ENCODE measurements at regions not wholly inside any gene's neighbourhood (a gene's known extent, or its start where the extent isn't known, plus 50 kb on each side); places are given as distances from the start of the nearest gene placed in this dataset.

DNA sequence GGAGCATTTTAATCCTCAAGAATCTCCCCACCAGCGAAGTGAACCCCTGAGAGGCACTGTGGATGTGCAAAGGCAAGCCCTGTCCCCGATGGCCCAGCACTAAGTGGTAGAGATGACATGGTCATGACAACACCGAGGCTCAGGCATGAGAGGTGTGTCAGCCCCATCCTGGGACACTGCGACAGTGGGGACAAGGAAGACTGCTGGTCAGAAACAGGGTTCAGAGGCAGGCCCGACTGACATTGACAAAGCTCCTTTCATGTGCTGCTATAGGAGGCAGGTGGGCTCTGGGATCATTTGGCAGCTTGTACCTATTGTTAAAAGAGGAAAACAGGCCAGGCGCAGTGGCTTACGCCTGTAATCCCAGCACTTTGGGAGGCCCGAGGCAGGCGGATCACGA, 54.3 kb upstream of the MYEOV start:
- 97% methylated on average over 5 of the region's 10 CpGs for WGBS (ENCODE audit: insufficient coverage)
- intact Hi-C loops (cut with micrococcal nuclease), result no loop called here
- no peak for DNase-seq

DNA sequence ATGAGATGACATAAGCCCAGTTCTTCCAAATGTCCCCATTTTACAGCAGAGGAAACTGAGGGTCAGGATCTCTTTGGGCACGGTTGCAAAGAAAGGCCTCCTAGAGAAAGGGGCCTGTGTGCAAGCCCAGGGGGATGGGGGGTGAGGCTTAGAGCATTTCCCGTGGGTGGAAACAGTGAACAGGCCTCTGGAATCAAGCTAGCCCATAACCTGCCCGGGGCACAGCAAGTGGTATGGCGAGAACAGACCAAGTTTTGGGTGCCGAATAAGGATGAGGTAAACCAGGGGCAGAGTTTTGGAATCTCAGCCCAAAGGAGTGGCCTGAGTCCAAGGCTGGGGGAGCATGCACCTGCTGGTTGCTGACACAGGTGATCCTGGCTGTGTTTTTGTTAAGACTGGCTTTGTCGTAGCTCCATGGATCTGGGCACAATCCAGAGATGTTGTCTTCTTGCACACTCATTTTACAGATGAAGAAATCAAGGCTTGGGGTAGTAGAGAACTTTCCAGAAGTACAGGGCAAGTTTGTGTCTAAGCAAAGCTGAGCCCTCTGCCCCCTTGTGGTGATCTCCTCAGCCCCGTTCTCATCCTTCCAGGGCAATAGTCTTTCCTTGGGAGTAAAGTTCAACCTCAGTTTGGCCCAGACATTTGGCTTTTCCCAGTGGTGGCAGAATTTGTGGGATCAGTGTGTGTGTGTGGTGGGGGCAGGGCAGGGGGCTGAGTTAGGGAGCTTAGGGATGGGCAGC, 53.5 kb upstream of the MYEOV start:
- Histone ChIP-seq H3K79me2 (ENCODE audit: insufficient read depth, low read length) (no peaks in the 10 kb centered on the region), H3K27me3 (ENCODE audit: control insufficient read depth in 2 of 2, insufficient read depth in 2 of 2, low read length in 2 of 2) (no peaks in the 10 kb centered on the region), H3K27ac (ENCODE audit: low read depth in 1 of 2, low read length in 2 of 2) (no peak overlapping the region), H3K4me1 (ENCODE audit: control insufficient read depth in 1 of 2, insufficient read depth in 2 of 2, low read length in 2 of 2) (peaks cover 4 to 9% of the 10 kb centered on the region in 2 donors), H3K4me2 (replicated peaks; ENCODE audit: extremely low read depth, low read length, poor library complexity, severe bottlenecking) (no peak overlapping the region), H3K9ac (ENCODE audit: insufficient read depth, low read length, poor library complexity, severe bottlenecking) (no peak overlapping the region), H3K9me3 (replicated peaks in 1 of 2; ENCODE audit: control insufficient read depth in 1 of 2, insufficient read depth in 1 of 2, low read length in 2 of 2) (no peaks in the 10 kb centered on the region), H3K4me3 (replicated peaks in 1 of 3; ENCODE audit: low read depth in 2 of 3, low read length in 3 of 3) (no peak overlapping the region), H3K36me3 (replicated peaks in 1 of 2; ENCODE audit: control insufficient read depth in 1 of 2, insufficient read depth in 2 of 2, low read length in 2 of 2) (no peaks in the 10 kb centered on the region), H2AFZ (ENCODE audit: insufficient read depth, low read depth, low read length, poor library complexity, severe bottlenecking) (no peak overlapping the region), H4K20me1 (ENCODE audit: insufficient read depth, low read length) (no peaks in the 10 kb centered on the region)
- intact Hi-C loops (cut with micrococcal nuclease), result no loop called here
- Mint-ChIP-seq H3K4me1 (peaks cover 10% of the 10 kb centered on the region), H3K4me3 (no peak overlapping the region), H3K9me3 (no peaks in the 10 kb centered on the region), H3K27ac (no peak overlapping the region), H3K27me3 (ENCODE audit: low read depth in 3 of 3) (peaks cover 1 to 10% (median 3%) of the 10 kb centered on the region in 3 donors), H3K36me3 (no peaks in the 10 kb centered on the region)
- no peak for DNase-seq
- 98% methylated on average over 5 of the region's 7 CpGs for WGBS (ENCODE audit: insufficient coverage)
- TF ChIP-seq, protein P1, sequence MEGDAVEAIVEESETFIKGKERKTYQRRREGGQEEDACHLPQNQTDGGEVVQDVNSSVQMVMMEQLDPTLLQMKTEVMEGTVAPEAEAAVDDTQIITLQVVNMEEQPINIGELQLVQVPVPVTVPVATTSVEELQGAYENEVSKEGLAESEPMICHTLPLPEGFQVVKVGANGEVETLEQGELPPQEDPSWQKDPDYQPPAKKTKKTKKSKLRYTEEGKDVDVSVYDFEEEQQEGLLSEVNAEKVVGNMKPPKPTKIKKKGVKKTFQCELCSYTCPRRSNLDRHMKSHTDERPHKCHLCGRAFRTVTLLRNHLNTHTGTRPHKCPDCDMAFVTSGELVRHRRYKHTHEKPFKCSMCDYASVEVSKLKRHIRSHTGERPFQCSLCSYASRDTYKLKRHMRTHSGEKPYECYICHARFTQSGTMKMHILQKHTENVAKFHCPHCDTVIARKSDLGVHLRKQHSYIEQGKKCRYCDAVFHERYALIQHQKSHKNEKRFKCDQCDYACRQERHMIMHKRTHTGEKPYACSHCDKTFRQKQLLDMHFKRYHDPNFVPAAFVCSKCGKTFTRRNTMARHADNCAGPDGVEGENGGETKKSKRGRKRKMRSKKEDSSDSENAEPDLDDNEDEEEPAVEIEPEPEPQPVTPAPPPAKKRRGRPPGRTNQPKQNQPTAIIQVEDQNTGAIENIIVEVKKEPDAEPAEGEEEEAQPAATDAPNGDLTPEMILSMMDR (IDR thresholded peaks at IDR 0.05), result no peak

More for the DNA sequence above, 54.3 kb upstream of the MYEOV start:
- Histone ChIP-seq H3K27ac (ENCODE audit: low read depth in 1 of 2, low read length in 2 of 2) (no peak overlapping the region), H3K27me3 (ENCODE audit: control insufficient read depth in 2 of 2, insufficient read depth in 2 of 2, low read length in 2 of 2) (no peaks in the 10 kb centered on the region), H3K4me1 (ENCODE audit: control insufficient read depth in 1 of 2, insufficient read depth in 2 of 2, low read length in 2 of 2) (peaks cover 4 to 9% of the 10 kb centered on the region in 2 donors), H3K4me3 (replicated peaks in 1 of 3; ENCODE audit: low read depth in 2 of 3, low read length in 3 of 3) (no peak overlapping the region), H3K36me3 (replicated peaks in 1 of 2; ENCODE audit: control insufficient read depth in 1 of 2, insufficient read depth in 2 of 2, low read length in 2 of 2) (no peaks in the 10 kb centered on the region), H3K4me2 (replicated peaks; ENCODE audit: extremely low read depth, low read length, poor library complexity, severe bottlenecking) (no peak overlapping the region), H3K79me2 (ENCODE audit: insufficient read depth, low read length) (no peaks in the 10 kb centered on the region), H2AFZ (ENCODE audit: insufficient read depth, low read depth, low read length, poor library complexity, severe bottlenecking) (no peak overlapping the region), H4K20me1 (ENCODE audit: insufficient read depth, low read length) (no peaks in the 10 kb centered on the region), H3K9me3 (replicated peaks in 1 of 2; ENCODE audit: control insufficient read depth in 1 of 2, insufficient read depth in 1 of 2, low read length in 2 of 2) (no peaks in the 10 kb centered on the region), H3K9ac (ENCODE audit: insufficient read depth, low read length, poor library complexity, severe bottlenecking) (no peak overlapping the region)
- H3K4me1 Mint-ChIP-seq, result peaks cover 10% of the 10 kb centered on the region
- peaks cover 0 to 2% (median 0%) of the 10 kb centered on the region in 7 donors for H3K9me3 Mint-ChIP-seq
- H3K27me3 Mint-ChIP-seq (ENCODE audit: low read depth in 3 of 3), result peaks cover 0 to 11% (median 2%) of the 10 kb centered on the region in 3 donors
- H3K27ac Mint-ChIP-seq, result peak overlapping the region in 1 of 7 donors; percentile 13
- H3K36me3 Mint-ChIP-seq, result no peaks in the 10 kb centered on the region
- TF ChIP-seq, protein P1 (IDR thresholded peaks at IDR 0.05), result no peak
- H3K4me3 Mint-ChIP-seq, result no peak overlapping the region
